ENCODE measurements at regions not wholly inside any gene's neighbourhood (a gene's known extent, or its start where the extent isn't known, plus 50 kb on each side); places are given as distances from the start of the nearest gene placed in this dataset.
"Not testable (repeated sequence)": the region's sequence is repeated elsewhere in the genome, so short reads cannot be mapped to it uniquely, and the experiment has no call there.

GRCh38 chr2:16209799-16210198 is 269.4 kb downstream of the MYCN start:
- no peak for DNase-seq (ENCODE audit: low read depth in 1 of 2, low spot score in 1 of 2)

GRCh38 chr2:16208921-16209320 is 268.6 kb downstream of the MYCN start:
- DNase-seq (ENCODE audit: low read depth in 1 of 2, low spot score in 1 of 2), result no peak

GRCh38 chr2:16208241-16208797 is 268.0 kb downstream of the MYCN start:
- no peak for DNase-seq (ENCODE audit: low read depth in 1 of 2, low spot score in 1 of 2)

GRCh38 chr2:16207611-16208010 is 267.3 kb downstream of the MYCN start:
- DNase-seq (ENCODE audit: low read depth in 1 of 2, low spot score in 1 of 2), result no peak

- no peak for DNase-seq (ENCODE audit: low read depth in 1 of 2, low spot score in 1 of 2)
Measured at GRCh38 chr2:16207151-16207550, 266.8 kb downstream of the MYCN start.

GRCh38 chr2:16206191-16206944 is 266.0 kb downstream of the MYCN start:
- no peak for DNase-seq (ENCODE audit: low read depth in 1 of 2, low spot score in 1 of 2)

GRCh38 chr2:16205631-16206030 is 265.3 kb downstream of the MYCN start:
- no peak for DNase-seq (ENCODE audit: low read depth in 1 of 2, low spot score in 1 of 2)

- no peak for DNase-seq (ENCODE audit: low read depth in 1 of 2, low spot score in 1 of 2)
Measured at GRCh38 chr2:16204886-16205620, 264.7 kb downstream of the MYCN start.

- no peak for DNase-seq (ENCODE audit: low read depth in 1 of 2, low spot score in 1 of 2)
Measured at GRCh38 chr2:16204251-16204650, 263.9 kb downstream of the MYCN start.

- no peak for DNase-seq (ENCODE audit: low read depth in 1 of 2, low spot score in 1 of 2)
Measured at GRCh38 chr2:16203691-16204090, 263.3 kb downstream of the MYCN start.

- no peak for DNase-seq (ENCODE audit: low read depth in 1 of 2, low spot score in 1 of 2)
Measured at GRCh38 chr2:16203069-16203468, 262.7 kb downstream of the MYCN start.

GRCh38 chr2:16202266-16203020 is 262.1 kb downstream of the MYCN start:
- DNase-seq (ENCODE audit: low read depth in 1 of 2, low spot score in 1 of 2), result no peak

GRCh38 chr2:16201848-16202247 is 261.5 kb downstream of the MYCN start:
- DNase-seq (ENCODE audit: low read depth in 1 of 2, low spot score in 1 of 2), result no peak

- DNase-seq (ENCODE audit: low read depth in 1 of 2, low spot score in 1 of 2), result no peak
Measured at GRCh38 chr2:16200554-16201193, 260.3 kb downstream of the MYCN start.

- no peak for DNase-seq (ENCODE audit: low read depth in 1 of 2, low spot score in 1 of 2)
Measured at GRCh38 chr2:16199882-16200553, 259.7 kb downstream of the MYCN start.

GRCh38 chr2:16199241-16199640 is 258.9 kb downstream of the MYCN start:
- not testable (repeated sequence) for DNase-seq (ENCODE audit: low read depth in 1 of 2, low spot score in 1 of 2)

GRCh38 chr2:16198166-16198912 is 258.0 kb downstream of the MYCN start:
- DNase-seq (ENCODE audit: low read depth in 1 of 2, low spot score in 1 of 2), result no peak

- DNase-seq (ENCODE audit: low read depth in 1 of 2, low spot score in 1 of 2), result no peak
Measured at GRCh38 chr2:16197504-16198147, 257.3 kb downstream of the MYCN start.

All from activated T-helper 1 cell treated with anti-CD3 and anti-CD28 coated beads, Interleukin-2, amount 50 U/mL, for 16 hours (primary cell).